HFF-Myc (cell line): ENCODE measurements at regions not wholly inside any gene's neighbourhood (a gene's known extent, or its start where the extent isn't known, plus 50 kb on each side); places are given as distances from the start of the nearest gene placed in this dataset.

Experiments used
- DNase-seq: peaks from one replicate; pipeline ENCODE4 v3.0.0-alpha.2; 2011; ENCODE audit warnings: low read depth; ENCODE audit errors: extremely low read depth
- H3K4me3 ChIP-seq: replicated peaks from 2 replicates; pipeline ENCODE4 v1.5.1; 2011; ENCODE audit warnings: low read depth, mild to moderate bottlenecking, control low read depth, low read length
- TF ChIP-seq, protein P1 (sequence below): IDR thresholded peaks from 2 replicates; pipeline ENCODE4 v1.5.1; 2012; ENCODE audit warnings: mild to moderate bottlenecking, low read depth, low read length, control low read depth; ENCODE audit errors: missing control alignments

DNA sequence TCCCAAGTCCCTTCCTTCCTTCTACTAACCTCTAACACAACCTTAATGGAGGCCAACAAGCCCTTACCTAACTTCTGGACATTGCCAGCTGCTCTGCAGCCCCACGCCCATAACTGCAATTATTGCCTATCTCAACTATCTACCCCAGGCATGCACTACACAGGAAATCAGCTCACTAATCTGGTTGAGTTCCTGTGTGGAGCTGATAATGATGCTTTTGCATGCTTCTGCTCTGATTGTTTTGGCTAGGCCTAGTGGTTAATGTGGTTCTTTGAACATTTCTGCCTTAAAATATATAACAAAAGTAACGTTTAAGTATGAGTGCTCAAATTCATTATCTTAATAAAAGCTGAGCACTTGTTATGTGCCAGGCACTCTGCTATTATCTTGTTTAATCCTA lies 463.9 kb downstream of the MFSD1 start:
- TF ChIP-seq, protein P1, sequence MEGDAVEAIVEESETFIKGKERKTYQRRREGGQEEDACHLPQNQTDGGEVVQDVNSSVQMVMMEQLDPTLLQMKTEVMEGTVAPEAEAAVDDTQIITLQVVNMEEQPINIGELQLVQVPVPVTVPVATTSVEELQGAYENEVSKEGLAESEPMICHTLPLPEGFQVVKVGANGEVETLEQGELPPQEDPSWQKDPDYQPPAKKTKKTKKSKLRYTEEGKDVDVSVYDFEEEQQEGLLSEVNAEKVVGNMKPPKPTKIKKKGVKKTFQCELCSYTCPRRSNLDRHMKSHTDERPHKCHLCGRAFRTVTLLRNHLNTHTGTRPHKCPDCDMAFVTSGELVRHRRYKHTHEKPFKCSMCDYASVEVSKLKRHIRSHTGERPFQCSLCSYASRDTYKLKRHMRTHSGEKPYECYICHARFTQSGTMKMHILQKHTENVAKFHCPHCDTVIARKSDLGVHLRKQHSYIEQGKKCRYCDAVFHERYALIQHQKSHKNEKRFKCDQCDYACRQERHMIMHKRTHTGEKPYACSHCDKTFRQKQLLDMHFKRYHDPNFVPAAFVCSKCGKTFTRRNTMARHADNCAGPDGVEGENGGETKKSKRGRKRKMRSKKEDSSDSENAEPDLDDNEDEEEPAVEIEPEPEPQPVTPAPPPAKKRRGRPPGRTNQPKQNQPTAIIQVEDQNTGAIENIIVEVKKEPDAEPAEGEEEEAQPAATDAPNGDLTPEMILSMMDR, result no peak
- H3K4me3 ChIP-seq, result no peak overlapping the region
- no peak for DNase-seq

DNA sequence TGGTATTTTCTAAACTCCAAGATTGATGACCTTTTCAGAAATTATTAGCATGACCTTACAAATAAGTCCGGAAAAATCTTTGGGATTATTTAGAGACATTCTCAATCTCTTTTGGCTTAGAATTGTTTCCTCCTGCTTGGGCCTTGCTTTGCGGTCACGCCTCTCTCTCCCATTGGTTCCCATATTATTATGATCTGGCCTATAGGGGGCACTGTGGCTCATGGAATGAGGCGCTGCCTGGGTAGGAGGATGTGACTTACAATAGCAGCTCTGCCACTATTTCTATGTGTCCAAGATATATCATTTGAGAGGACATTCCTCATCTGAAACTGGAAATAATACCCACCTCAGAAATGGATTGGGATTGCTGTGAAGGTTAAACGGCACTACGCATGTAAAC lies 464.9 kb downstream of the MFSD1 start:
- no peak overlapping the region for H3K4me3 ChIP-seq
- DNase-seq, result no peak
- TF ChIP-seq, protein P1, result peak; percentile 26

DNA sequence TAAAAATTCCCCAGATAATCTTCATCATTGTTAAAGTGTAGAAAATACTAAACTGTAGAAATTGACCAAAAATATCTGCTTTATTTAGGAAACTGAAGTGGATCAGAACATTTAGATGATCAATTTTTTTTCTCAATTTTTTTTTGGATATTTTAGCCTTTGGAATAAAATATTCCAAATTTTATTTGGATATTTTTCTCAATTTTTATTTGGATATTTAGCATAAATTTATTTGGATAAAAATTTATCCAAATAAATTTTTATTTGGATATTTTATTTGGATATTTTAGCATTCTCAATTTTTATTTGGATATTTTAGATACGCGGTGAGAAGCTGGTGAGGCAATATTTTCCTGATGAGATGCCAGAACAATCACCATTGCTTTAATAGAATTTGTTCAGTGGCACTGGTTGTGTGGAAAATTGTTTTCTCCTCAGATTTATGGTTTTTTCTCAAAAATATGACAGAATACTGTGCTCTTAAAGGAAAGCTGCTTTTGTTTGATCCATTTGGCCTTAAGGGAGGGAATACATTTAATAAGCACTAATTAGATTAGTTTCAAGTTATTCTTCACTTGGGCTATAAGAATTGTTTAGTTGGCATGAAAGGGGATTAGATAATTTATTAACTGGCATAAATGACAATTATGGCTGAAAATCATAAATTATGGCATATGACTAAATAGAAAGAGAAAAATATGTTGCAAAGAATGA lies 470.1 kb downstream of the MFSD1 start:
- no peak for DNase-seq
- no peak overlapping the region for H3K4me3 ChIP-seq
- TF ChIP-seq, protein P1, result no peak

DNA sequence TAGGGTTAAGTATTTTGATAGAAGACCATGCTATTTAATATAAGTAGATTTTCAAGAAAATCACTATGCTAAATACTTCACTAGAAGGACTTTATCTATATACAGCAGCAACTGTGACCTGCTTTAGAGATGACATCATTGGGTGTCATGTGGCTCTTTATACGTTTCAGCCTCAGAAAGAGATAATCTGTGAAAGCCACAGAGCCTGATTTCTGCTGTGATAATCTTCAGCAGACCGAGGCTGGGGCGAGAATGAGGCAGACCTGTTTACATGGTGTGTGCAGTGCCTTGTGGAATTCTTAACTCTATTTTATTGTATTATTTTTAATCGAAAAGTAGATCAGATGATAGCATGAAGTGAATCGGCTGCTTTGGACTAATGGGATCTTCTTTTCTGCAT lies 471.2 kb downstream of the MFSD1 start:
- DNase-seq, result no peak
- H3K4me3 ChIP-seq, result no peak overlapping the region
- TF ChIP-seq, protein P1, result no peak

DNA sequence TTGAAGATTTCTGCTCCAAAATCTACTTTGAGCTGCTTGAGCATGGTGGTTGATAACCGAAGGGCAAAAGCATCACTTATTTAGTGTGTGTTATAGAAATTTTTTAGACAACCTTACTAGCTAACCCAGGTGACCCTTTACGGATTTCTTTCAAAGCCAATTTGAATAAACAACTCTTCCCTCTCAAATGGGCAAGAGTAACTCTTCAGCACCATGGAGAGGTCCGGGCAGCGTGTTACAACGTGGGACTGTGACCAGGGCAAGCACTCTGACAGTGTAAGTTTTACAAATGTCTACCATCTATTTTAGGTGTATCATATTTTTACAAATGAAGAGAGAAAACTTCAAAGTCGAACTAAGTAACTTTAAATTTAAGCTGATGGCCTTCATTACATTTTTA lies 471.8 kb downstream of the MFSD1 start:
- DNase-seq, result peak; percentile 21
- TF ChIP-seq, protein P1, result no peak
- no peak overlapping the region for H3K4me3 ChIP-seq

DNA sequence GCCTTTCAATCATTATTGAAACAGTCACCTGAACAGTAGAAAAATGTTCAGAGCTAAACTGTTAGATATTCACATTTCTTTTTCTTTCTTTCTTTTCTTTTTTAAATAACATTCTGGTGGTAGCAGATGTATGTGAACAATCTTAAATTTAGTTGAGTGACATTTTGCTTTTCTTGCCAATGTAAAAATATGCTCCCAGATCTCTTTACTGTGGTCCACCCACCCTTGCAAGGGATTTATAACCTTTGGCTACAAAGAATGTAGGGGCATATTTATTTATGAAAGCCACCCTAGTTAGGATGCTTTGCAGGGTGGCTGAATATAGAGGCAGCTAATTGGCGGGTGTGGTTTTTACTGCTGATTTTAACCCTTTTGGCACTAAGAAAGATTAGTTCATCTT lies 473.9 kb downstream of the MFSD1 start:
- no peak for DNase-seq
- no peak overlapping the region for H3K4me3 ChIP-seq
- TF ChIP-seq, protein P1, result no peak

DNA sequence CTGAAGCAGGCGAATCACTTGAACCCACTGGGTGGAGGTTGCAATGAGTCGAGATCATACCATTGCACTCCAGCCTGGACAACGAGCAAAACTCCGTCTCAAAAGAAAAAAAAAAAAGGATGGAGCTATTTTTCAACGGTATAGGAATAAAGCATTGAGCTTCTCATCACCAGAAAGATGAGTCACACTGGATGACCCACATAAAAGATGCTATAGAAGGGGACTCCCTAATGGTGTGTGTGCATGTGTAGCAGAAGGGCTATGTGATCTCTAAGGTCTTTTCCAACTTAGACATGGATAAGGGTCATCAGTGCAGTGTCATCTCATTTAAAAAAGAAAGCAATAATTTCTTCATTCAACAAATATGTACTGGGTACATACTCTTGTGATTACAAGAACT lies 476.0 kb downstream of the MFSD1 start:
- no peak for DNase-seq
- TF ChIP-seq, protein P1, result no peak

More for the DNA sequence above, 476.0 kb downstream of the MFSD1 start:
- H3K4me3 ChIP-seq, result no peak overlapping the region
